Spleen (tissue), 7 donors: ENCODE measurements at regions not wholly inside any gene's neighbourhood (a gene's known extent, or its start where the extent isn't known, plus 50 kb on each side); places are given as distances from the start of the nearest gene placed in this dataset.

Source experiments
- CTCF ChIP-seq, 11 experiments: fragments of 200-600 bp in 7 of 11; fragments of 450-650 bp in 4 of 11; sonication (generic) in 4 of 11; IDR thresholded peaks in 8 of 11; conservative IDR thresholded peaks in 3 of 11; 1 replicate in 7 of 11; 2 replicates in 4 of 11; pipeline versions ENCODE4 v1.4.0 to v1.8.0; 2016 to 2021; ENCODE audit warnings: antibody characterized with exemption in 11 of 11, inconsistent platforms in 4 of 11, mild to moderate bottlenecking in 1 of 11
- POLR2A ChIP-seq, 3 donors: fragments of 450-650 bp; IDR thresholded peaks; one replicate each; pipeline ENCODE4 v1.5.1; 2017; ENCODE audit warnings: antibody characterized with exemption in 3 of 3, mild to moderate bottlenecking in 1 of 3
- POLR2AphosphoS5 ChIP-seq, 3 donors: sonication (generic); formaldehyde crosslinking; IDR thresholded peaks; one replicate each; pipeline ENCODE4 v1.5.1; 2017; ENCODE audit warnings: antibody characterized with exemption in 3 of 3
- donor health status: DM: no; HTN: no; CAD: no; lungs with moderate emphysema.
- donor health status: DM: no; HTN: no; CAD: no.
- donor health status: DM: no; HTN: no; CAD: no.

DNA sequence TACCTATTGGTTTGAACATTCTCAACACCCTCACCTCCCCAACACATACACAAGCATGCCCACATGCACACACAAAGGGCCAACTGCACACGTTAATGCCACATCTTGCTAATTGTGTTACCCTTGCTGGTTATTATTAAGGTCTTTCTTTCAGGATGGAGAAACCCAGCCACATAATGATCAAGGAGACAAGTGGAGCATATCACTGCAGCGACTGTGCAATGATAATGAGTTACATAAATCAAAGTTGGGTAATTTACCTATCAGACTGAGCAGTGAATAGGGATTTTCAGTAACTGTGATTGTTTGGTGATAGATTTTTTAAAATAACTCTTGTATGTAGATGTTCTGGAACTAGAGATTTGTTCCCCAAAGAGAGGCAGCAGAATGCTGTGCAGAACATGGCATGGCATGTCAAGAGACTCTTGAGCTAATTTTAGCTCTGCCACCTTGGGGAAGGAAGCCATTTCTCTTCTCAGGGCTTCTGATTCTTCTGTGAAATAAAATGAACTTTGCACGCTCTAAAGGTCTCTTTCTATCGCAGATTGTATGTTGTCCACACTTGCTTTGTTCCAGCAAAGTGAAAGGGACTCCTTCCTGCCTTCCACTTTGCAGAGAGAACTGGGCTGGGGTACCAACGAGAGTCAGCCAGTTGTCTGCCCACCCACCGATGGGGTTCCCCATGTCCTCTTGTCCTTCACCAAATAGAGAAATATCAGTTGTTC, 126.0 kb upstream of the CAMK1G start:
- no peak for TF ChIP-seq CTCF (IDR thresholded peaks at IDR 0.05 in 8 of 11, conservative IDR thresholded peaks at IDR 0.05 in 3 of 11)
- TF ChIP-seq POLR2A (IDR thresholded peaks at IDR 0.05) = no peak
- no peak for TF ChIP-seq POLR2AphosphoS5 (IDR thresholded peaks at IDR 0.05)
